ENCODE measurements at regions not wholly inside any gene's neighbourhood (a gene's known extent, or its start where the extent isn't known, plus 50 kb on each side); places are given as distances from the start of the nearest gene placed in this dataset.

- no peak for TF ChIP-seq ZHX1 (CRISPR knock-in tag; IDR thresholded peaks at IDR 0.05; ENCODE audit: low read depth)
- no peak for TF ChIP-seq NONO (IDR thresholded peaks at IDR 0.05)
- TF ChIP-seq NONO (CRISPR knock-in tag; conservative IDR thresholded peaks at IDR 0.05), result no peak
- TF ChIP-seq ZNF234 (CRISPR knock-in tag; conservative IDR thresholded peaks at IDR 0.05), result no peak
These were observed 585.1 kb downstream of the QKI start for GRCh38 chr6:163999475-164000125.

All from HepG2 (cell line).